GM18873 (cell line): ENCODE measurements at regions not wholly inside any gene's neighbourhood (a gene's known extent, or its start where the extent isn't known, plus 50 kb on each side); places are given as distances from the start of the nearest gene placed in this dataset.
"Not testable (repeated sequence)": the region's sequence is repeated elsewhere in the genome, so short reads cannot be mapped to it uniquely, and the experiment has no call there.

ENCODE experiments used
- ATAC-seq: cut with Tn5 transposase; IDR thresholded peaks from one replicate; pipeline ENCODE4 v1.9.1; 2021; ENCODE audit warnings: mild to moderate bottlenecking, moderate library complexity, moderate number of reproducible peaks; ENCODE audit not compliant: unreplicated experiment, low FRiP score

DNA sequence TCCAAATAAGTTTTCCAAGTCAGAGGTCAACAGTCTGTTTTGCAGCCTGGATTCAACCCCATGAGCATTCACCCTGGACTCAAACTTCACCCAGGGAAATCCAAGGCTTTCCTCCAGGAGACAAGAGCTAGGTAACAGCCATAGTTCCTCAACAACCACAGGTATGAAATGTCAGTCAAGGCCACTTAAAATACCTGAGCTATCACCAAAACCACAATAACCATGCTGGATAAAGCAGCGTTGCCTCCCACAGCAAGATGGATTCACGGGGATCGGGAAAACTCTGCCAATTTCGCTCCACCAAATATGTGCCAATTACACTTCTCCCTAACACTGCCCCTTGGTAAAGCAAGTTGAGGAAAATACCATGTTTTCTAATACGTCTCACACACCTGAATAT lies 444.1 kb upstream of the KLF6 start:
- ATAC-seq: no peak

DNA sequence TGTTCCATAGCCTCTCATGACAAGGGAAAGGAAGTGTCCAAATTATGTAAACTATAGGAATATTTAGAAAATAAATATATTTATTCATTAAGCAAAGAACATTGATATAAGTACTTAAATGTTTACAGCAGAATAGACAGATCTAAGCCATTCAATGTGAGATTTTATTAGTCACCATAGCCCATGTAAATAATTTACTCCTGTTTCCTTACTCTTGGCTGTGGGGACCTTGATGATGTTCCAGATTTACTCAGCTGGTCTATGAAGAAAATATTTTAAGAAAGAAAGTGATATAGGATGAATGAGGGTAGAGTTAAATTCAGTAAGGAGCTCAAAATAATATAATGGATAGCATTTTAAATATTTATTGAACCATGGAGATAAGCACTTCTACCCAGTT lies 442.6 kb upstream of the KLF6 start:
- no peak for ATAC-seq

DNA sequence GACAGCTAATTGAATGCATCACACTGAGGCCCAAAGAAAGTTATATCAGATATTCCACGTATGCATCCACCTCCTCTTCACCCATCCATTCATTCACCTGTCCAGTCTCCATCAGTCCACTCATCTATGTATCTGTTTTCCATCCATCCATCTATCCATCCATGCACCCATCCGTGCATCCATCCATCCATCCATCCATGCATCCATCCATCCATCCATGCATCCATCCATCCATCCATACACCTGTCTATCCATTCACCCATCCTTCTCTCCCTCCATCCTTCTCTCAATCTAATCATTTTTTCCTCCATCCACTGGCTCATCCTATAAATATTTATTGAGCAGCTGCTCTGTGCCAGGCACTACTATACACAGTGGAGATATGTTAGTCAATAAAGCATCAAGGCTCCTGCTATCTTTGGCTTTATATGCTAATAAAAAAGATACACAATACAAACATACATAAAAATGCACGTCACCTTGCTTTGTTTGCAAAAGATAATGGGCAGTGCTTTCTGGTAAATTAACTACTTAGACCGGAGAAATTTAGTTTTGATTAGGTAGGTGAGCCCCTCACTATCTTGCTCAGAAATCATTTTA lies 442.0 kb upstream of the KLF6 start:
- ATAC-seq: no peak

DNA sequence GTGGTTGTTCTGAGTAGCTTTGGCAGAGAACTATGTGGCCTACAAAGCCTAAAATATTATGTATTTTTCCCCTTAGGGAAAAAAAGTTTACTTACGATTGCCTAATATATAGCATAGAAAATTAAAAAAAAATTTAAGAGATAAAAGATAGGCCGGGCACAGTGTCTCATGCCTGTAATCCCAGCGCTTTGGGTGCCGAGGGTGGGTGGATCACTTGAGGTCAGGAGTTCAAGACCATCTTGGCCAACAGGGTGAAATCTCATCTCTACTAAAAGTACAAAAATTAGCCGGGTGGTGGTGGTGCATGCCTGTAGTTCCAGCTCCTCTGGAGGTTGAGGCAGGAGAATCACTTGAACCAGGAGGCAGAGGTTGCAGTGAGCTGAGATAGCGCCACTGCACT lies 439.2 kb upstream of the KLF6 start:
- ATAC-seq: no peak

DNA sequence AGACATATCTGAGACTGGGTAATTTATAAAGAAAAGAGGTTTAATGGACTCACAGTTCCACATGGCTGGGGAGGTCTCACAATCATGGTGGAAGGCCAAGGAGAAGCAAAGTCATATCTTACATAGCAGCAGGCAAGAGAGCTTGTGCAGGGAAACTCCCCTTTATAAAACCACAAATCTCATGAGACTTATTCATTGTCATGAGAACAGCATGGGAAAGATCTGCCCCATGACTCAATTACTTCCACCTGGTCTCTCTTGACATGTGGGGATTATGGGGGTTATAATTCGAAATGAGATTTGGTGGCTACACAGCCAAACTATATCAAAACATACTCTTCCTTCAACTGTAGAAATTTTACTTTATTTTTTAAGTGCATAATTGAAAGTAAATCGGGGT lies 436.3 kb upstream of the KLF6 start:
- ATAC-seq: not testable (repeated sequence)

DNA sequence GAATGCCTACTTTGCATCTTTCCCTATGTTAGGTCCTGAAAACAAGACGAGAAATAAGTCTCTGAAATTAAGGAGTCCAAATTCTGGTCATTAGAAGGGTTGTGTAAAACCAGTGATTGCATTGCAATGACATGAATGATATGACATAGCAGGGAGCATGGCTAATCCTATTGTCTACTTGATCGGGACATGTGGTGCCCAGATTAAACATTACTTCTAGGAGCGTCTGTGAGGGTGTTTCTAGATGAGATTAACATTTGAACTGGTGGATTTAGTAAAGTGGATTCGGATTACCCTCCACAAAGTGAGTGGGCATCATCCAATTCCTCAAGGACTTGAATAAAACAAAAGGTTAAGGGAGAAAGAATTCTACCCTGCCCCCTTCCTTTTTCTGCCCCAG lies 434.9 kb upstream of the KLF6 start:
- no peak for ATAC-seq

DNA sequence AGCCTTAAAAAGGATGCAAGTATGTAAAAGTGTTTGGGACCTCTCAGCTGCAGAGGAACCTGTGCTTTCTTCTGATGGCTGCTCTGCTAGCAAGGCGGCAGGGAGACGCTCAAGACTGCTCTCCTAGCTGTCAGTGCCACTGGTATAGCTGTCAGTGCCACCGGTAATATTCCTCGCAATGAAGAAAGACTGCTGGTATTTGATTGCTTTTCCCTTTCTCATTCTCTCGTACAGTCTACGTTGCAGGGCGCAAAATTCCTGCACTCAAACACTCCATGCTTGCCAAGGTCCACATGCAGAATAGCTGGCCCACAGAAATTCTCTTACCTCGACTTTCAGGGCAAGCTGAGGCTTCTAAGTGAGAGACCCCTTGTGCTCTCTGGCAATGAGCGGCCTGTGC lies 432.6 kb upstream of the KLF6 start:
- no peak for ATAC-seq

DNA sequence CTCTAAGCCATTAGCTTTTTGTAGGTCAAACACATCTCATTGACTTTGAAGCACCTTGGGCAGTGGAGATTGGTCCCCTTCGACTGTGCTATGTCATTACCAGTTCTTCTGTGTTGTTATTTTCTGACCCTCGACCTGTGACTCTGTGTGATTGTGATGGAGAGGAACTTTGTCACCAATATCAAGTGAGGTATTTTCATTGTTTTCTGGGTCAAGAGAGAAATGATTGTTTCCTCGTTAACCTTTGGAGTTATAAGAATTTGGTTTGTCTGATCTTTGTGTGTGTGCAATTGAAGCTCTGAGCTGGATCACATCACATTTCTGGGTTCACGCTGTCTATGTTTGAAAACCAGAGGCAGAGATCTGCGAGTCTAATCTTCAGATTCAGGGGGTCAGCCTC lies 432.2 kb upstream of the KLF6 start:
- no peak for ATAC-seq

DNA sequence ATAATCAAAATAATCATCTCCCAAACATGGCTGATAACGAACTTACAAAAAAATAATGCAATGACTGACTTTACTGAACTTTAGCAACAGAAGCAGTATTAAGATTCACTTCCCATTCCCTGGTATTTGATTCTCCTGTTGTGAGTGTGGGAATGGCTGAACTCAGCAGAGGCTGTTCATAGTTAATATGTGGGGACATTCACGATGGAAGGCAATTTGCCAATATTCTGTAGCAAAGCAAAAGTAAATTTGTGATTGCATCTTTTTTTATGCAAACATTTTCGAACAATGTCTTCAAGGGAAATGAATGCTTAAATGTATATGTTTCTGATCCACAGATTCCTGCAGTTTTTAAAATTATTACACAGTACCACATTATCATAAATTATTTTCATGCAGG lies 431.7 kb upstream of the KLF6 start:
- ATAC-seq: no peak

DNA sequence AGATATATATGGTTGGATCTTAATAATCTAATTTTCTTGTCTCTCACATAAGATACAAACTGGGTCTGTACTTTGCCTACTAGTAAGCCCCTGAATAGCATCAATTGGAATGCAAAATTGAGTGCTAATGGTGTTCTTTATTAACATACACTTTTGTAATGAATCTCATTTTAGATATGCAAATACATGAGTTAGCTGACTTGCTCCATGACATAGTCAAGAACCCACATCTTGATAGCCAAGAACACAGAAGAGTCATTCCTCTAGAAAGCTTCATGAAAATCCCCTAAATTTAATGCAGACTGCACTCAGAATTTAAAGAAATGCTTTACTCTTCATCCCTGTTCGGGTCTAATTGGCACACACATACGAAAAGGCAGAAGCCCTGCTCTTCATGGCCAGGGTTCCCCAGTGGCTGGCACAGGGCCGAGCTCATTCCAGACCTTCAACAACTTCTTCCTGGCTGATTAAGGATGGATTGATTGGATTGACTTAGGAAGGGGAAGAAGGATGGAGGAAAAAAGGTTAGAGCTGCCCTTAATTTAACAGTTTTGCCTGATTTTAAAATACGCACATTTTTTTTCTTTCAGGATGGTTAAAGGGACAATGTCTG lies 431.1 kb upstream of the KLF6 start:
- ATAC-seq: no peak

DNA sequence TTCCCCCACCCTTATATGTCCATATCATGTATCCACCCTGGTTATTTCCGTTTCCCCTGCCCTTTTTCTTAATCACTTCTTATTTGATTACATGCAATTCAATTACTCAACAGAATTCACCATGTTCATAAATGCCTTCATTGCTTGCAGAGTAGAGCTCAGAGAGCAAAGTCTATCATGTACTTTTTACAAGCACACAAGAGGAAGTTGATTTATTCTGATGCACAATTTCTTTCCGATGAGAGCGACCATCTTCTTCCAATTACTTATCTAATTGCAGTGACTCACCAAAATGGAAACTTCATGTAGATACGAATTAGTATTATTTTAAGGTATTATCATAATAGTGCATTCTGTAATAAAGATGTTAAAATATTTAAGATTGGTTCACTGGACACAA lies 430.5 kb upstream of the KLF6 start:
- ATAC-seq: no peak

DNA sequence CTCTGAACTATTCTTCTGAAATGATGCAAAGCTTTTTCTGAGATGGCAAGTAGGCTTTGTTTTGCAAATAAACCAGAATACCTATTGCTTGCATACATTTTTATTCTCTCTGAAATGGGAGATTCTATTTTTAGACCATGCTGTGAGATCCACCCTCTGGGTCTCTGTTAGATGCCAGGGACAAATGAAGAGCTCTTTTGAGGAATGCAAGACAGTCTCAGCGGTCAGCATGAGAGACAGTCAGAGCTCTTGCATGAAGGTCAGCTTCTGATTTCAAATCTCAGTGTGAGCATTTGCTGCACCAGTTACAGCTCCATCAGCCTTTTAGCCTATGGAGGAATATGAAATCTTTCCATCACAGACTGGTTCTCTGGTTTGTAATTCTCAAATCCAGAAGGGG lies 429.9 kb upstream of the KLF6 start:
- ATAC-seq: no peak

DNA sequence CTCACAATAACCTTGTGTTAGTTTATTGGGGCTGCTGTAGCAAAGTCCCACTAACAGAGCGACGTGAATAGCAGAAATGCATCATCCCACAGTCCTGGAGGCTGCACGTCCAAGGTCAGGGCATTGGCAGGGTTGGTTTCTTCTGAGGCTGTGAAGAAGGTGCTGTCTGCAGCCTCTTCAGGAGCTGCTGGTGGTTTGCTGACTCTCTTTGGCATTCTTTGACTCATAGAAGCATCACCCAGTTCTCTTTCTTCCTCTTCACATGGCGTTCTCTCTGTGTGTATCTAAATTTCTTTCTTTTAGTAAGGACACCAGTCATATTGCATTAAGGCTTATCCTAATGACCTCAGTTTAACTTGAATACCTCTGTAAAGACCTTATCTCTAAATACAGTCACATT lies 428.4 kb upstream of the KLF6 start:
- no peak for ATAC-seq

DNA sequence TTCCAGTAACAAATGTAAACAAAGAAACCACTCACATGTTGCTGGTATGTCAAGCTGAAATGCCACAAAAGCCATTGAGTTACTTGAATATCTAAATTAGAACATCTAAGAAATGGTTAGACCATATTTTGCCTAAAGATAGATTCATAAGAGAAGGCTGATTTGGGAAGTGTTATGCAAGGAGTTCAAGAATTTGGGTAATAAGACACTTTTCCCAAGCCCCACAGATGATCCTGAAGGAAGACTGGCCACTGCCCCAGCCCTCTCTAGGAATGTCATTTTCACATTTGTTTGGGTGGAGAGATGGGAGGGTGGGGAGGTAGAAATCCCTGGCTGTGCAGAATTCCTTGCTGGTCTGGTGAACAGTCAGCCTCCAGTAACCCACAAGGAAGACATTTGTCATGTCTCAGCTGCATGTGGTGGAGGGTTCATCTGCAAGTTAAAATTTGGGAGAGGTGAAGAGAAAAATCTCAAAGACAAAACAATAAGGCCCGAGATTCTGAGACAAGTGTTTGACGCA lies 427.2 kb upstream of the KLF6 start:
- no peak for ATAC-seq

DNA sequence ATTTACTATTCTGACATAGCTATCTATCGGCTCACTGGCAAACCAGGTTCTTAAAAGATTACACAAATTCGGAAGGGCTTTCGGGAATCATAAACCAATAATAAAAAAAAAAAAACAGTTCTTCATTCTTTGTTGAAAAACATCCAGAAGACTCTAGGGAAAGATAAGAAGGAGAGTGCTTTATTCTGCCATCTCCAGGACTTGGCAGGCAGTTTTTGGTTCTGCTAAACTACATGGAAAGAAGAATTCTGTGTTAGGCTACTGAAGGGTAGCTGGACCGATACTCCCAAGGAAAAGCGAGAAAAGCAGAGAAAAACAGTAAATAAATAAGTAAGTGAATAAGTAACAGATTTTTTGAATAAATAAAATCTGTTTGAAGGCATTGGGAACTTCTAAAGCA lies 423.5 kb upstream of the KLF6 start:
- ATAC-seq: no peak

DNA sequence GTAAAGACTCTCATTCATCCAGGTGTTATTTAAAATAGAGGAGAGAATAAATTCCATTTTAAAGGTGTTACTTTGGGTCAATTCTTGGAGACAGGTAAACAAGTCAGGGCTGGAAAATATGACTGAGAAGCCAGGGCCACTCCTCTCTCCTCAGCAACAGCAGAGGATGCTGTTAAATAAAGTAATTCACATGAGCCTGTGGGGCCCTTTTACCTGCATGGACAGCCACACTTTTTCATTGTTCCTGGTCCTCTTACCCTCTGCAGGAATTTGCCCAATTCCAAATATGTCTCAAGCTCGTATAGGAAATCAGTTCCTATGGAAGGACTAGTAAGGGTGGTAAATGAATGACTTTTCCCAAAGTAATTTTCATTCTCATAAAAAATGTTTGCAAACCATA lies 420.1 kb upstream of the KLF6 start:
- ATAC-seq: no peak

DNA sequence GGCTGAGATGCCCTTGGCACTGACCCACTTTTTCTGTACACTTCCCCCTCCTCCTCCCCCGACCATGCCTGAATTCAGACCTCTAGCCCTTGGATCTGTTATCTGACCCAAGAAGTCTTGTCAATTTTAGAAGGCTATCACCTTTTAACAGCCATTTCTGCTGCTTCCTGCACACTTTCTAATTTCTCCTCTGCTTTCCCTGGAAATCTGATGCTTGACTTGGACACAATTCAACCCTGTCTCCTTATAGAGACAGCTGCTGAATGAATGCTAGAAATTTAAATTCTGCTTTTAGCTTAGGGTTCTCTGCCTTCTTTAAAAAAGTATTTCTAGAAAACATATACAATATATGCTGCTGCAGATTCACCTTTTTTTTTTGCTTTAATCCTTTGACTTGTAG lies 417.9 kb upstream of the KLF6 start:
- no peak for ATAC-seq

DNA sequence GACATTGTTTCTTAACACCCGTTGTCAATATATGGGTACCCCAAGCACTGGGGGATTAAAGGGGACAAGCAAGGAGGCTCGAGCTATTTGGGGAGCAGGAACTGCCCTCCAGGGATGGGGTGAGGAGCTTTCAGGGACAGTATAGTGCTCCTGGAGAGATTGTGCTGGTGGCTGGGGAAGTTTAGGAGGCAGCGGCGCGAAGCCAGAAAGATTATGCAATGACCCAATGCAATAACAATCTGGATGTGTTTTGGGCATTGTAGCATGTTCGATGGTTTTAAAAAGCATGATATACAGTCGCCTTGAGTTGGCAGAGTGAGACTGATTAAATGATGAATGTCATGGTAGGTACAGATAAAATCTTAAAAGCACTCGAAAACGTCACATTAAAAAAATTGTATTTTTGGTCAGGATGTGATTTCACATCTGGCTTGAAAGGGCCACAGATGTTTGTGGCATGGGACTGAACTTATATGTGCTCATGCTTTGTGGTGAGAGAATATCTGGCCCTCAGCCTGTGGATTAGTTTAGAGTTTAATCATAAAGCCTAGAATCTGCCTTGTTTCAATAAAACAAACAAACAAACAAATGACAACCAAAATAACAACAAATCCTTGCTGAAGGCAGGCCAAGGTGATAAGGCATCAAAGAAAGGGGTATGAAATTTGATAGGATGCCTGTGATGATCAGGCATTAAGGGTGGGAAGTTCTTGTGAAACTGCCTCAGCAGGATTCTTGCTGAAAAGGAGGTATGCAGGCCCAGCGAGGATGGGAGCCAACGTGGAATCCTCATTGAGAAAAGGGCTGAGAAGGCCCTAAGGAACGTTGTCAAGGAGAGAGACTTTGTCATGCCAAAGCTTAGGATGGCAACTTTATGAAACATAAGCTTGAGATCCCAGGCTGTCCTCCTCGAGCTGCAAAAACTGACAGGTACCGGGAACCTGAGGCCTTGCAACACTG lies 417.1 kb upstream of the KLF6 start:
- ATAC-seq: no peak

DNA sequence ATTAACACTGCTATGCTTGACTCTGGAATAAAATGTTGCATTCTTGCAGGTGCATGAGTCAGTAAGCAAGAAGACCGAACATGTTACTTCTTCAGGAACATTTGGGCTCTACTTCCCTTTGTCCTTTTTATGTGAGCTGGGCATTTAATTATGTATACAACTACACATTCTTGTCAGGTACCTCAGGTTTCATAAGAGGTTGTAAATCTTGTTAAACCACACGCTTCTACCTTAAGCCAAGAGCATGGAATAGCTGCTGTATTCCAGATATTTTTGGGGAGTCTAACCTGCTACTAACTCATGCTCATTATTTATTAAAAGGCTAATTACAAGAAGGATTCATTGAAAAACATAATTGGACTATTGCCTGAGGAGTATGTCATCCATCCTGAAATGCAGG lies 414.2 kb upstream of the KLF6 start:
- no peak for ATAC-seq

DNA sequence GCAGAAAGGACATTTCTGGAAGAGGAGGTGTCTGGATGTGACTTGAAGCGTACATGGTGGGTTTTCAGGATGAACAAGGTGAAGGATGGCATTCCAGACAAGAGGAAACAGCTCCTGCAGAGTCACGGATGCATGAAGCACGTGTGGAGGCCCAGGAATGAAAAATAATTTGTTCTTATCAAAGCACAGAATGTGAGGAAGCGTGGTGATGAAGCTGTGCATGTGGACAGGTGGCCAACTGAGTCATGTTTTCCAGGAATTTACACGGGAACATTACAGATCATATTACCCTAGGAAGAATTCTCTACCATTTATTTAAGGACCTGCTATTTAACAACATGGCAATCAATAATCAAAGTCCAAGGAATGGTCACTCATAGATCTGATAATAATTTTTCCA lies 413.2 kb upstream of the KLF6 start:
- no peak for ATAC-seq

DNA sequence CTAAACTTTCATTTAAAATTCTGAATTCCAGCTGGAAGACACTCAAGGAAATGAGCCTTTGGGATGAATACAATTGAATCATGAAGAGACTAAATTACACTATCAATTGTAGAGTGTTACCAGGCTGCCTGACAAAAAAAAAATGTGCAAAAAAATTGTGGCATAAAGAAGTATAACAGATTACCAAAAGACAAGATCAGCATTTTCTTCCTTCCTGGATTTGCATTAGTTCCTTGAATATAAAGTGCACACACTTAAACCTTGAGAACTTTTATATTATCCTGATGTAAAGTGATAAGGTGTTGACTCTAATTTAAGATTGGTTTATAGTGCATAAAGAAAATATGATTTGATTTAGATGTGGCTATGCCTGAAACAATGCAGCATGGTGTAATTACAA lies 412.7 kb upstream of the KLF6 start:
- no peak for ATAC-seq
